ENCODE measurements at regions not wholly inside any gene's neighbourhood (a gene's known extent, or its start where the extent isn't known, plus 50 kb on each side); places are given as distances from the start of the nearest gene placed in this dataset.
"Not testable (repeated sequence)": the region's sequence is repeated elsewhere in the genome, so short reads cannot be mapped to it uniquely, and the experiment has no call there.

GRCh38 chr2:17146358-17146757, 371.9 kb downstream of the RAD51AP2 start:
- in situ Hi-C loops (cut with MboI; ENCODE audit: low sequenced_read_pairs, unreplicated experiment), result no loop called here
- no peak for TF ChIP-seq CTCF (IDR thresholded peaks at IDR 0.05; ENCODE audit: borderline replicate concordance, control extremely low read depth, extremely low read depth, insufficient read depth, missing control alignments)
- no peak for DNase-seq (ENCODE audit: low spot score)

- no peak for DNase-seq (ENCODE audit: low spot score)
- TF ChIP-seq CTCF (IDR thresholded peaks at IDR 0.05; ENCODE audit: borderline replicate concordance, control extremely low read depth, extremely low read depth, insufficient read depth, missing control alignments), result no peak
- in situ Hi-C loops (cut with MboI; ENCODE audit: low sequenced_read_pairs, unreplicated experiment), result no loop called here
These were observed 381.4 kb downstream of the RAD51AP2 start for GRCh38 chr2:17136877-17137276.

GRCh38 chr2:17136231-17136630, 382.0 kb downstream of the RAD51AP2 start:
- TF ChIP-seq CTCF (IDR thresholded peaks at IDR 0.05; ENCODE audit: borderline replicate concordance, control extremely low read depth, extremely low read depth, insufficient read depth, missing control alignments), result no peak
- in situ Hi-C loops (cut with MboI; ENCODE audit: low sequenced_read_pairs, unreplicated experiment), result no loop called here
- no peak for DNase-seq (ENCODE audit: low spot score)

DNA sequence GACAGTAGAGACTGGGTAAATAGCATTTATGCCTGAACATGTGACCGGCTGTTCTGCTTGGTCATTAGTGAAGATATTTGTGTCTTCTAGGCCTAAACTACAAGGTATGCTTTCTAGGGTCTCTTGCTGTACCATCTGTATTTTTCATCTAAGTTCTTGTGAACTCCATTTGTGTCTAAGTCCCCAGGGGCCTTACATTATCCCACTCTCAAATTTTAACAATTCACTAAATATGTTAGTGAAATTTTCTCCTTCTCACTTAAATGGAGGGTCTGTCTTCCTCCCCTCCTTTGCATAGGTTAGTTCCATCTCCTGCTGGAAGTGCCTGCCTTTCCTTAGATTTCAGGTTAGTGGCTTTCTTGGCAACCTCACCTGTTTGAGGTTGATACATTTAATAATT, 382.6 kb downstream of the RAD51AP2 start:
- no peak for DNase-seq (ENCODE audit: low spot score)
- no peak for TF ChIP-seq CTCF (IDR thresholded peaks at IDR 0.05; ENCODE audit: borderline replicate concordance, control extremely low read depth, extremely low read depth, insufficient read depth, missing control alignments)
- in situ Hi-C loops (cut with MboI; ENCODE audit: low sequenced_read_pairs, unreplicated experiment), result no loop called here

DNA sequence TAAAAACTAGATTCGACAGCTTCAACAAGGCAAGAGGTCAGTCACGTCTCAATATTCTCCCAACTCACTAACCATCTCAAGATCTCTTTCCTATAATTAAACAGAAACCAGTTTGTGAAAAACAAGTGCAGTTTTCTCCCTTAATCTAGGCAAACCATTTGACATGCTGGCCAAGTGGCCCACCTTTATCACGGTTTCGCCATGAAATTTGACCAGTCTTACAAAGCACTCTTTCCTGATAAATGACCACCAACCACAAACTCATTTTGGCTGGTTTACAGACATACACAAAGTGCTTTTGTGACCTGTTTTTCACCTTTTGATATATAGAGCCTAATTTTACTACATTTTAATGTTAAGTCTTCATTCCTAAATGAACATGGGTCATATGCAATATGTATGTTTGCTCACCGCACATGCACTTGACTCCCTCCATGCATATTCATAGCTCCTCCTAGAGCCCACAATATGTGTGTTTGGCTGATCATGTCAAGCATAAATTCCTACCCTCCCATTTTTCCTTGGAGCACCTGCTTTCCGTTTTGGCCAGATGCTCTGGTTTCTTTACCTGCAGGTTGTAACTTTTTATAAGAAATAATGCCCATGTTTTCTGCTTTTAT, 385.1 kb downstream of the RAD51AP2 start:
- no peak for DNase-seq (ENCODE audit: low spot score)
- TF ChIP-seq CTCF (IDR thresholded peaks at IDR 0.05; ENCODE audit: borderline replicate concordance, control extremely low read depth, extremely low read depth, insufficient read depth, missing control alignments), result no peak
- in situ Hi-C loops (cut with MboI; ENCODE audit: low sequenced_read_pairs, unreplicated experiment), result no loop called here

GRCh38 chr2:17130627-17131026, 387.6 kb downstream of the RAD51AP2 start:
- DNase-seq (ENCODE audit: low spot score); in situ Hi-C loops (cut with MboI; ENCODE audit: low sequenced_read_pairs, unreplicated experiment): not testable (repeated sequence)

GRCh38 chr2:17125989-17126620, 392.1 kb downstream of the RAD51AP2 start:
- no peak for DNase-seq (ENCODE audit: low spot score)

More at GRCh38 chr2:17125989-17126620, 392.1 kb downstream of the RAD51AP2 start:
- TF ChIP-seq CTCF (IDR thresholded peaks at IDR 0.05; ENCODE audit: borderline replicate concordance, control extremely low read depth, extremely low read depth, insufficient read depth, missing control alignments), result no peak
- in situ Hi-C loops (cut with MboI; ENCODE audit: low sequenced_read_pairs, unreplicated experiment), result no loop called here

Data from GM13976 (cell line).